ENCODE measurements at regions not wholly inside any gene's neighbourhood (a gene's known extent, or its start where the extent isn't known, plus 50 kb on each side); places are given as distances from the start of the nearest gene placed in this dataset.

DNA sequence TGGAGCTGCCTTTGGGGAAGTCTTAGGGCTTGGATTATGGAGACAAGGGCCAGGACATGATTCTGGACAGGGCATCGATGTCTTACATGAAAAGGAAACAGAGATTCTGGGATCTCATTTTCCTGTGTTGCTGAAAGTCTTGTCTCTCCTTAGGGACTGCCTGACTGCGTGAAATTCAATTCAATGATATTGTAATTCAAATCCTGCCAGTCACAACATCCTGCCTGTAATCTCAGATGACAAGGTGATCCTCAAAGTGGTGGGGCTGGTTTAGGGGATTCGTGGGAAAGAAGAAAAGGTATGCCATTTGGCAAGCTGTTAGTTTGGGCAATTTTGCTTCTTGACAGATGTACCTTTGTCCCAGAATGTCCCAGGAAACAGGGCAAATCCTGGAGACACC, 129.1 kb downstream of the KBTBD8 start:
- no peak for DNase-seq (ENCODE audit: low spot score)
- TF ChIP-seq, protein P1, sequence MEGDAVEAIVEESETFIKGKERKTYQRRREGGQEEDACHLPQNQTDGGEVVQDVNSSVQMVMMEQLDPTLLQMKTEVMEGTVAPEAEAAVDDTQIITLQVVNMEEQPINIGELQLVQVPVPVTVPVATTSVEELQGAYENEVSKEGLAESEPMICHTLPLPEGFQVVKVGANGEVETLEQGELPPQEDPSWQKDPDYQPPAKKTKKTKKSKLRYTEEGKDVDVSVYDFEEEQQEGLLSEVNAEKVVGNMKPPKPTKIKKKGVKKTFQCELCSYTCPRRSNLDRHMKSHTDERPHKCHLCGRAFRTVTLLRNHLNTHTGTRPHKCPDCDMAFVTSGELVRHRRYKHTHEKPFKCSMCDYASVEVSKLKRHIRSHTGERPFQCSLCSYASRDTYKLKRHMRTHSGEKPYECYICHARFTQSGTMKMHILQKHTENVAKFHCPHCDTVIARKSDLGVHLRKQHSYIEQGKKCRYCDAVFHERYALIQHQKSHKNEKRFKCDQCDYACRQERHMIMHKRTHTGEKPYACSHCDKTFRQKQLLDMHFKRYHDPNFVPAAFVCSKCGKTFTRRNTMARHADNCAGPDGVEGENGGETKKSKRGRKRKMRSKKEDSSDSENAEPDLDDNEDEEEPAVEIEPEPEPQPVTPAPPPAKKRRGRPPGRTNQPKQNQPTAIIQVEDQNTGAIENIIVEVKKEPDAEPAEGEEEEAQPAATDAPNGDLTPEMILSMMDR (IDR thresholded peaks at IDR 0.05; ENCODE audit: unreplicated experiment) = no peak
- peaks cover 12% of the 10 kb centered on the region for H3K4me1 Mint-ChIP-seq (ENCODE audit: unreplicated experiment)
- H3K36me3 Mint-ChIP-seq (ENCODE audit: low read depth, unreplicated experiment) = no peaks in the 10 kb centered on the region
- no peak overlapping the region for H3K27ac Mint-ChIP-seq (ENCODE audit: unreplicated experiment)
- no peak overlapping the region for H3K4me3 Mint-ChIP-seq (ENCODE audit: unreplicated experiment)
- no peaks in the 10 kb centered on the region for H3K9me3 Mint-ChIP-seq (ENCODE audit: unreplicated experiment)
- H3K27me3 Mint-ChIP-seq (ENCODE audit: unreplicated experiment) = no peaks in the 10 kb centered on the region

DNA sequence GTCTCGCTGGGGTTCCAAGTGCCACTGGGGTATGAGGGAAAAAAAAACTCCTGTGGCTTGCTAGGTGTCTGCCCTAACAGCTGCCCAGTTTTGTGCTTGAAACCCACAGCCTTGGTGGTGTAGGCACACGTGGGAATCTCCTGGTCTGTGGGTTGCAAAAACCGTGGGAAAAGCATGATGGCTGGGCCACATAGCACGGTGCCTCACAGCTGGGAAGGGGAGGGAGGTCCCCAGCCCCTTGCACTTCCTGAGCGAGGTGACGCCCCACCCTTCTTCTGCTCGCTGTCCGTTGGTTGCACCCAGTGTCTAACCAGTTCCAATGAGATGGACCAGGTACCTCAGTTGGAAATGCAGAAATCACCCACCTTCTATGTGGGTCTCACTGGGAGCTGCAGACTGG, 144.3 kb downstream of the KBTBD8 start:
- Mint-ChIP-seq H3K9me3 (ENCODE audit: unreplicated experiment) (no peaks in the 10 kb centered on the region), H3K27me3 (ENCODE audit: unreplicated experiment) (no peaks in the 10 kb centered on the region), H3K27ac (ENCODE audit: unreplicated experiment) (no peak overlapping the region), H3K4me3 (ENCODE audit: unreplicated experiment) (no peak overlapping the region), H3K36me3 (ENCODE audit: low read depth, unreplicated experiment) (no peaks in the 10 kb centered on the region), H3K4me1 (ENCODE audit: unreplicated experiment) (no peaks in the 10 kb centered on the region)
- TF ChIP-seq, protein P1 (IDR thresholded peaks at IDR 0.05; ENCODE audit: unreplicated experiment) = no peak
- DNase-seq (ENCODE audit: low spot score) = no peak

DNA sequence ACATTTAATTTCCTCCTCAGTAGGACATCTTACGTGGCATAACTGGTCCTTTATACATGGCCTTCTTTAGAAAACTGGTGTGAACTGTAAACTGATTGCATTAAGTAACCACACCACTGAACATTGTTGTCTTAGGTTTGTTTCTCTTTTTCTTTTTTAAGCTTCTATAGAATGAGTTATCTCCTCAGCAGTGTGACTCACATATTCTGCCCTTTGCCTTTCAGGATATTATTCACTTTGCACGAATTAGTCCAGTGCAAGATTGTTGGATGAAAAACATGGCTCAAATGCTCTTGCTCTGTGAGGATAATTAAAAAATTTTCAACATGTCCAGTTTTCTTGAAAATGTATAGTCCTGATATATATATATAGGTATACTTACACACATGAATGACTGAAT, 147.6 kb downstream of the KBTBD8 start:
- TF ChIP-seq, protein P1 (IDR thresholded peaks at IDR 0.05; ENCODE audit: unreplicated experiment) = no peak
- DNase-seq (ENCODE audit: low spot score) = no peak
- Mint-ChIP-seq H3K4me1 (ENCODE audit: unreplicated experiment) (no peaks in the 10 kb centered on the region), H3K27me3 (ENCODE audit: unreplicated experiment) (no peaks in the 10 kb centered on the region), H3K4me3 (ENCODE audit: unreplicated experiment) (no peak overlapping the region), H3K9me3 (ENCODE audit: unreplicated experiment) (no peaks in the 10 kb centered on the region), H3K36me3 (ENCODE audit: low read depth, unreplicated experiment) (no peaks in the 10 kb centered on the region), H3K27ac (ENCODE audit: unreplicated experiment) (no peak overlapping the region)

DNA sequence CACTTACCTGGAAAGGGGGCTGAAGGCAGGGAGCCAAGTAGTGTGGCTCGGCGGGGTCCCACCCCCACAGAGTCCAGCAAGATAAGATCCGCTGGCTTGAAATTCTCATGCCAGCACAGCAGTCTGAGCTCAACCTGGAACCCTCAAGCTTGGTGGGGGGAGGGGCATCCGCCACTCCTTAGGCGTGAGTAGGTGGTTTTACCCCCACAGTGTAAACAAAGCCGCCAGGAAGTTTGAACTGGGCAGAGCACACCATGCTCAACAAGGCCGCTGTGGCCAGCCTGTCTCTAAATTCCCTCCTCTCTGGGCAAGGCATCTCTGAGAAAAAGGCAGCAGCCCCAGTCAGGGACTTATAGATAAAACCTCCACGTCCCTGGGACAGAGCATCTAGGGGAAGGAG, 156.3 kb downstream of the KBTBD8 start:
- TF ChIP-seq, protein P1 (IDR thresholded peaks at IDR 0.05; ENCODE audit: unreplicated experiment) = no peak
- Mint-ChIP-seq H3K27me3 (ENCODE audit: unreplicated experiment) (no peaks in the 10 kb centered on the region), H3K4me3 (ENCODE audit: unreplicated experiment) (no peak overlapping the region), H3K27ac (ENCODE audit: unreplicated experiment) (no peak overlapping the region), H3K4me1 (ENCODE audit: unreplicated experiment) (no peaks in the 10 kb centered on the region), H3K9me3 (ENCODE audit: unreplicated experiment) (peaks cover 4% of the 10 kb centered on the region), H3K36me3 (ENCODE audit: low read depth, unreplicated experiment) (no peaks in the 10 kb centered on the region)
- DNase-seq (ENCODE audit: low spot score) = no peak

DNA sequence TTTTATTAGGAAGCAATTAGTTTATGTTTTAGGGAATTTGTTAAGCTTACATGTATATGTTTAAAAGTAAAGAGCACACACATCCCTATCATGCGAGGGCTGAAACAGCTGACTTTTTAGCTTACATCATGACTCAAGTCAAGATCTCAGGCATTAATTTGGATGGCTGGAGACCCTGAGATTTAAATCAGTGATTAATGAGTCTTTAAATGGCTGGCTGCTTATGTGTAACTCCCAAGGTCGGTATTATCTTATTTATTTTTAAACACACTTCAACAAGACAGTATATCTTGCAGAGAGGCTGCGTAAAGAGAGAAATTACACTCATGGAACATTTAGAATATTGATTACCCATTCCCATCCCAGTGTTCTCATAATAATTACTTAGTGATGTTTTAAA, 169.4 kb downstream of the KBTBD8 start:
- TF ChIP-seq, protein P1 (IDR thresholded peaks at IDR 0.05; ENCODE audit: unreplicated experiment) = no peak
- DNase-seq (ENCODE audit: low spot score) = no peak
- Mint-ChIP-seq H3K4me1 (ENCODE audit: unreplicated experiment) (no peaks in the 10 kb centered on the region), H3K36me3 (ENCODE audit: low read depth, unreplicated experiment) (no peaks in the 10 kb centered on the region), H3K4me3 (ENCODE audit: unreplicated experiment) (no peak overlapping the region), H3K9me3 (ENCODE audit: unreplicated experiment) (no peaks in the 10 kb centered on the region), H3K27me3 (ENCODE audit: unreplicated experiment) (no peaks in the 10 kb centered on the region), H3K27ac (ENCODE audit: unreplicated experiment) (no peak overlapping the region)

All from endothelial cell (in vitro differentiated cells).